Smooth muscle cell (in vitro differentiated cells): ENCODE measurements at regions not wholly inside any gene's neighbourhood (a gene's known extent, or its start where the extent isn't known, plus 50 kb on each side); places are given as distances from the start of the nearest gene placed in this dataset.

Source experiments
- DNase-seq: peaks from one replicate; lab custom pipeline; 2025; ENCODE audit not compliant: unreplicated experiment; lab: John Stamatoyannopoulos, UW
- H2AFZ ChIP-seq: fragments of 200-600 bp; sonication (generic); 2 replicates; pipeline ENCODE4 v1.6.0; 2016; ENCODE audit warnings: antibody characterized with exemption, low read depth, mild to moderate bottlenecking
- H3F3A ChIP-seq: fragments of 200-600 bp; sonication (generic); 2 replicates; pipeline ENCODE4 v1.6.0; 2017; ENCODE audit warnings: antibody characterized with exemption, low read depth
- H3K27ac ChIP-seq: fragments of 200-600 bp; sonication (generic); 2 replicates; pipeline ENCODE4 v1.5.1; 2016; ENCODE audit warnings: low read depth, mild to moderate bottlenecking
- H3K27me3 ChIP-seq: fragments of 200-600 bp; sonication (generic); 2 replicates; pipeline ENCODE4 v1.6.1; 2016; ENCODE audit warnings: low read depth, mild to moderate bottlenecking
- H3K36me3 ChIP-seq: fragments of 200-600 bp; sonication (generic); 2 replicates; pipeline ENCODE4 v1.5.1; 2016; ENCODE audit warnings: low read depth
- H3K4me1 ChIP-seq: fragments of 200-600 bp; sonication (generic); 2 replicates; pipeline ENCODE4 v1.5.1; 2016; ENCODE audit warnings: low read depth
- H3K4me2 ChIP-seq: fragments of 200-600 bp; sonication (generic); 2 replicates; pipeline ENCODE4 v1.6.0; 2016; ENCODE audit warnings: mild to moderate bottlenecking
- H3K4me3 ChIP-seq: fragments of 200-600 bp; sonication (generic); 2 replicates; pipeline ENCODE4 v1.5.1; 2016; ENCODE audit warnings: mild to moderate bottlenecking
- H3K79me2 ChIP-seq: fragments of 200-600 bp; sonication (generic); 2 replicates; pipeline ENCODE4 v1.6.0; 2016; ENCODE audit warnings: low read depth, mild to moderate bottlenecking
- H3K9ac ChIP-seq: fragments of 200-600 bp; sonication (generic); 2 replicates; pipeline ENCODE4 v1.6.0; 2016; ENCODE audit warnings: low read depth
- H3K9me3 ChIP-seq: fragments of 200-600 bp; sonication (generic); replicated peaks from 2 replicates; pipeline ENCODE4 v1.5.1; 2016; ENCODE audit warnings: low read depth
- H4K20me1 ChIP-seq: fragments of 200-600 bp; sonication (generic); 2 replicates; pipeline ENCODE4 v1.6.0; 2016; ENCODE audit warnings: low read depth
- WGBS: methylation state at CpG from one replicate; pipeline ENCODE4 v1.1.7; 2016; ENCODE audit warnings: low lambda C conversion rate; 5-methylcytosine and 5-hydroxymethylcytosine counted together
- TF ChIP-seq, protein P1 (sequence below): fragments of 200-600 bp; sonication (generic); IDR thresholded peaks from 2 replicates; pipeline ENCODE4 v1.5.1; 2017; ENCODE audit warnings: borderline replicate concordance, mild to moderate bottlenecking, antibody characterized with exemption; ENCODE audit not compliant: insufficient read depth, poor library complexity, severe bottlenecking

DNA sequence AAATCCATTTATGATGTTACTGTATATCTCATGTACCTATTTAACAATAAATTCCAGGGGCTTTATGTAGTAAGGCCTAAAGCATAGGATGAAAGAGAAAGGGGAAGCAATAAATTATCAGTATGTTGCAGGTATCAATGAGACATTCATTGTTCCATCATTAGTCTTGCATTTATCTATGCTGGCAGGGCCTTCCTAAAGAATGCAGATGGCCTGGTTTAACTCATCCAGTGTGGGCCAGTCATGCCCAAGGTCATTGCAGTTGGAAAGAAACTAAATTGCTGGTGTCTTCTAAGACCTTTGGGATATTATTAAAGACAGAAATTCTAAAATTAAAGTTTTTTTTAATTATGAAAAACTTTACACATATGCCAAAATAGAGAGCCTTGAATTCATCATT is 98.3 kb downstream of the AVPR1A start:
- no peaks in the 10 kb centered on the region for H3F3A ChIP-seq
- H3K36me3 ChIP-seq: no peaks in the 10 kb centered on the region
- H3K4me2 ChIP-seq: no peak overlapping the region
- no peak overlapping the region for H2AFZ ChIP-seq
- no peak overlapping the region for H3K9ac ChIP-seq
- no peaks in the 10 kb centered on the region for H3K27me3 ChIP-seq
- no peaks in the 10 kb centered on the region for H3K9me3 ChIP-seq
- no peak overlapping the region for H3K27ac ChIP-seq
- H3K4me1 ChIP-seq: no peaks in the 10 kb centered on the region
- no peak overlapping the region for H3K4me3 ChIP-seq
- DNase-seq: no peak
- H3K79me2 ChIP-seq: no peaks in the 10 kb centered on the region
- H4K20me1 ChIP-seq: no peaks in the 10 kb centered on the region
- TF ChIP-seq, protein P1, sequence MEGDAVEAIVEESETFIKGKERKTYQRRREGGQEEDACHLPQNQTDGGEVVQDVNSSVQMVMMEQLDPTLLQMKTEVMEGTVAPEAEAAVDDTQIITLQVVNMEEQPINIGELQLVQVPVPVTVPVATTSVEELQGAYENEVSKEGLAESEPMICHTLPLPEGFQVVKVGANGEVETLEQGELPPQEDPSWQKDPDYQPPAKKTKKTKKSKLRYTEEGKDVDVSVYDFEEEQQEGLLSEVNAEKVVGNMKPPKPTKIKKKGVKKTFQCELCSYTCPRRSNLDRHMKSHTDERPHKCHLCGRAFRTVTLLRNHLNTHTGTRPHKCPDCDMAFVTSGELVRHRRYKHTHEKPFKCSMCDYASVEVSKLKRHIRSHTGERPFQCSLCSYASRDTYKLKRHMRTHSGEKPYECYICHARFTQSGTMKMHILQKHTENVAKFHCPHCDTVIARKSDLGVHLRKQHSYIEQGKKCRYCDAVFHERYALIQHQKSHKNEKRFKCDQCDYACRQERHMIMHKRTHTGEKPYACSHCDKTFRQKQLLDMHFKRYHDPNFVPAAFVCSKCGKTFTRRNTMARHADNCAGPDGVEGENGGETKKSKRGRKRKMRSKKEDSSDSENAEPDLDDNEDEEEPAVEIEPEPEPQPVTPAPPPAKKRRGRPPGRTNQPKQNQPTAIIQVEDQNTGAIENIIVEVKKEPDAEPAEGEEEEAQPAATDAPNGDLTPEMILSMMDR: no peak

DNA sequence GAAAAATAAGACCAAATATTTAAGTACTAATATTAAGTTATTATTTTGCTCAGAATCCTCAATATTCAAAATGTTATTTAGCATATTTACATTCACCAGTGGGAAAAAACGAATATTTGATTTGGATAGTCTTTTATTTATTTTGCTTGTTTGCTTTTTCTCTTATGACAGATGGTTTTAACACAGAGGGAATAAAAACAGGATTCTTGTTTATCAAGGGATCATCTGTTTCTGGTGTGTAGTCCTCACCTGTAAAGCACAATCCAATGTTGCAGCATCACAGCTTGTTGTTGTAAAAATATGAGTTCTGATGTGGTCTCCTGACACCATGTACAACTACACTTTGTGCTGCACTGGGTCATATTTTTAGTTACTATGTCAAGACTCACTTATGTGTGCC is 103.9 kb downstream of the AVPR1A start:
- no peaks in the 10 kb centered on the region for H3K9me3 ChIP-seq
- no peaks in the 10 kb centered on the region for H3K27me3 ChIP-seq
- H3K79me2 ChIP-seq: no peaks in the 10 kb centered on the region
- TF ChIP-seq, protein P1: no peak
- no peaks in the 10 kb centered on the region for H3K36me3 ChIP-seq
- H3K4me1 ChIP-seq: no peaks in the 10 kb centered on the region
- no peak for DNase-seq
- H3K4me3 ChIP-seq: no peak overlapping the region
- H3F3A ChIP-seq: no peaks in the 10 kb centered on the region
- H4K20me1 ChIP-seq: no peaks in the 10 kb centered on the region
- WGBS: 0% methylated on average over 1 of the region's 1 CpG
- no peak overlapping the region for H3K27ac ChIP-seq
- H3K4me2 ChIP-seq: no peak overlapping the region
- H2AFZ ChIP-seq: no peak overlapping the region
- no peak overlapping the region for H3K9ac ChIP-seq

GRCh38 chr12:63045020-63045860 is 105.8 kb downstream of the AVPR1A start:
- H3K27ac ChIP-seq: peak overlapping the region; percentile 74

More at GRCh38 chr12:63045020-63045860, 105.8 kb downstream of the AVPR1A start:
- Histone ChIP-seq H3K4me3 (no peak overlapping the region), H3K4me2 (peak overlapping the region; percentile 4), H3K9ac (no peak overlapping the region), H3K9me3 (no peaks in the 10 kb centered on the region), H3K36me3 (no peaks in the 10 kb centered on the region), H2AFZ (peak overlapping the region; percentile 30), H3K4me1 (no peaks in the 10 kb centered on the region), H3K27me3 (no peaks in the 10 kb centered on the region), H4K20me1 (no peaks in the 10 kb centered on the region), H3K79me2 (no peaks in the 10 kb centered on the region), H3F3A (no peaks in the 10 kb centered on the region)
- WGBS: 49% methylated on average over 4 of the region's 4 CpGs
- TF ChIP-seq, protein P1: no peak
- DNase-seq: no peak
